ENCODE measurements at regions not wholly inside any gene's neighbourhood (a gene's known extent, or its start where the extent isn't known, plus 50 kb on each side); places are given as distances from the start of the nearest gene placed in this dataset.

GRCh38 chr13:107906131-107906530 lies 309.2 kb downstream of the LIG4 start:
- no peak for DNase-seq

GRCh38 chr13:107901996-107902562 lies 313.3 kb downstream of the LIG4 start:
- no peak for DNase-seq

- no peak for DNase-seq
These were observed 314.1 kb downstream of the LIG4 start for GRCh38 chr13:107901230-107901629.

- no peak for DNase-seq
These were observed 314.6 kb downstream of the LIG4 start for GRCh38 chr13:107900775-107901174.

GRCh38 chr13:107886118-107886517 lies 329.2 kb downstream of the LIG4 start:
- no peak for DNase-seq

GRCh38 chr13:107884564-107884963 lies 330.8 kb downstream of the LIG4 start:
- DNase-seq: no peak

GRCh38 chr13:107883561-107884175 lies 331.7 kb downstream of the LIG4 start:
- DNase-seq: no peak

GRCh38 chr13:107882708-107883560 lies 332.4 kb downstream of the LIG4 start:
- no peak for DNase-seq

- no peak for DNase-seq
These were observed 334.0 kb downstream of the LIG4 start for GRCh38 chr13:107881362-107881761.

GRCh38 chr13:107874456-107874855 lies 340.9 kb downstream of the LIG4 start:
- no peak for DNase-seq

- DNase-seq: no peak
These were observed 341.4 kb downstream of the LIG4 start for GRCh38 chr13:107873926-107874325.

- DNase-seq: no peak
These were observed 344.9 kb downstream of the LIG4 start for GRCh38 chr13:107870400-107870799.

- DNase-seq: peak; percentile 88
These were observed 347.4 kb downstream of the LIG4 start for GRCh38 chr13:107867701-107868661.

GRCh38 chr13:107866941-107867623 lies 348.3 kb downstream of the LIG4 start:
- DNase-seq: peak; percentile 88

GRCh38 chr13:107866032-107866940 lies 349.1 kb downstream of the LIG4 start:
- DNase-seq: peak; percentile 84

GRCh38 chr13:107865643-107866031 lies 349.7 kb downstream of the LIG4 start:
- peak; percentile 71 for DNase-seq

- DNase-seq: no peak
These were observed 350.1 kb downstream of the LIG4 start for GRCh38 chr13:107865318-107865575.

GRCh38 chr13:107864543-107865317 lies 350.6 kb downstream of the LIG4 start:
- peak; percentile 71 for DNase-seq

- DNase-seq: no peak
These were observed 355.1 kb downstream of the LIG4 start for GRCh38 chr13:107860284-107860683.

- no peak for DNase-seq
These were observed 360.5 kb downstream of the LIG4 start for GRCh38 chr13:107854880-107855279.

GRCh38 chr13:107852072-107852471 lies 363.3 kb downstream of the LIG4 start:
- no peak for DNase-seq

Data from NCI-H774 (cell line).